HFF-Myc (cell line): ENCODE measurements at regions not wholly inside any gene's neighbourhood (a gene's known extent, or its start where the extent isn't known, plus 50 kb on each side); places are given as distances from the start of the nearest gene placed in this dataset.

Source experiments
- DNase-seq: peaks from one replicate; pipeline ENCODE4 v3.0.0-alpha.2; 2011; ENCODE audit warnings: low read depth; ENCODE audit errors: extremely low read depth
- H3K4me3 ChIP-seq: replicated peaks from 2 replicates; pipeline ENCODE4 v1.5.1; 2011; ENCODE audit warnings: low read depth, mild to moderate bottlenecking, control low read depth, low read length
- TF ChIP-seq, protein P1 (sequence below): IDR thresholded peaks from 2 replicates; pipeline ENCODE4 v1.5.1; 2012; ENCODE audit warnings: mild to moderate bottlenecking, low read depth, low read length, control low read depth; ENCODE audit errors: missing control alignments

DNA sequence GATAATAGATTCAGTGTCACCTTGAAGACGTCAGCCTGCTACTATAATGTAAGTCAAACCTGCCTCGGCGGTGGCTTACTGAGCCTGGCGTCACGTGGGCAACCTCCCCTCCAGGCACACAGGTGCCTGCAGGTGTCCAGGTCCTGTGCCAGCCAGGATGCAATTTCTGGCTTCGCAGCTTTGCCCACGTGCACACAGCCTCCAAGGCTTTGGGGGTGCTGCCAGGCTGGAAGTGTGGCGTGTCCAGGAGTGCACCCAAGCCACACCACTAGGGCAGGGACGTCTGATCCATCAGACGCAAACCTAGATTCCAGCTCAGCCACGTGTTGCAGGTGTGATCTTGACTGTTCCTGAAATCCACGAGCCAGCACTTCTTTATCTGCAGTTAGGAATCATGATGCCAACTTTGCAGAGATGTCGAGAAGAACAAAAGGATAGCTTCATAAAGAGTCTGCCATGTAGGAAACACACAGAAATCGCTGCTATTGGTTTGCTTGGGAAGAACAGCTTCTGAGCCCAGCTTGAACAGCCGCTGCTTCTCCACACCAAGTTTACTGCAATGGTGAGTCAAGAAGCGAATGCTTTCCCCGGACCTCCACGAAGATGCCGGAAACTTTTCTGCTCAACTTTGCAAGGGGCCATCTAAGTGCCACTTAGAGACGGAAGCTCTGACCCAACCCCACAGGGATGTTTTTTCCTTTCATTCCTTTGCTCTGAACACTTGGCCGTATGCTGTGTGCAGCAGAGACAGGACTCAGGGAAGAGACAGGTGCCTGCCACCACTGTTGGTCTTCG is 84.2 kb upstream of the SALL3 start:
- TF ChIP-seq, protein P1, sequence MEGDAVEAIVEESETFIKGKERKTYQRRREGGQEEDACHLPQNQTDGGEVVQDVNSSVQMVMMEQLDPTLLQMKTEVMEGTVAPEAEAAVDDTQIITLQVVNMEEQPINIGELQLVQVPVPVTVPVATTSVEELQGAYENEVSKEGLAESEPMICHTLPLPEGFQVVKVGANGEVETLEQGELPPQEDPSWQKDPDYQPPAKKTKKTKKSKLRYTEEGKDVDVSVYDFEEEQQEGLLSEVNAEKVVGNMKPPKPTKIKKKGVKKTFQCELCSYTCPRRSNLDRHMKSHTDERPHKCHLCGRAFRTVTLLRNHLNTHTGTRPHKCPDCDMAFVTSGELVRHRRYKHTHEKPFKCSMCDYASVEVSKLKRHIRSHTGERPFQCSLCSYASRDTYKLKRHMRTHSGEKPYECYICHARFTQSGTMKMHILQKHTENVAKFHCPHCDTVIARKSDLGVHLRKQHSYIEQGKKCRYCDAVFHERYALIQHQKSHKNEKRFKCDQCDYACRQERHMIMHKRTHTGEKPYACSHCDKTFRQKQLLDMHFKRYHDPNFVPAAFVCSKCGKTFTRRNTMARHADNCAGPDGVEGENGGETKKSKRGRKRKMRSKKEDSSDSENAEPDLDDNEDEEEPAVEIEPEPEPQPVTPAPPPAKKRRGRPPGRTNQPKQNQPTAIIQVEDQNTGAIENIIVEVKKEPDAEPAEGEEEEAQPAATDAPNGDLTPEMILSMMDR: no peak
- no peak for DNase-seq
- no peak overlapping the region for H3K4me3 ChIP-seq

DNA sequence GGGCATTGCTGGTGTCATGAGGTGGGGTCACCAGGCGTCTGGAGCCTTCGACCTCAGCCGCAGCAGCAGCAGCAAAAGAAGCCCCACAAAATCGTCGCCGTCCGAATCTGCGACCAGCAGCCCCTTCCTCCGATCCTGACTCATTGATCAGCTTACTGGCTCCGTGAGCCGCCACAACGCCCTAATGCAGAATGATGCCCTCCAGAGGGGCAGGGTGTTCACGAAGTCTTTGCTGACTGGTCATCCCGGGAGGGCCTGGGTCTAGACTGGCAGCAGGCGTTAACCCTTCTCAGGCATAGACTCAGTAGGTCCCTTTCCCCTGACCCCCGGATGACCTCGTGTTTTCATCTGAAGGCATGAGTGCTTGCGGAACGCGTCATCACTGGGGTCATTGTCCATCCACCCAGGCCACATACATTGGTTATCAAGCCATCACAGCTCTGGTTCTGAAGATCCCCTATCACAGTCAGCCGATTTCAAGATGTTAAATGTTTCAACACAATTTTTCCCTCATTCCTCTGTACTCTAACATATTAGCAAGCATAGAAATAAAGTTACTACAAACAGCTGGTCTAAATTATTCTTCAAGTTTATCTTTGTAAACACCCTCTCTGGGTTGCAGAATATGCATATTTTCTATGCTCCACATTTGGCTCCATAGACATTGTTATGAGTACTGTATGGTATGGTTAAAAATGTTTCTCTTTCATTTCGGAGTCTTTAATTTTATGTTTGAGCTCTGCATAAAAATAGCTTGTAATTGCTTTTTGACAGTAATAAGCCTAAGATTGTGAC is 83.3 kb upstream of the SALL3 start:
- no peak for DNase-seq
- no peak overlapping the region for H3K4me3 ChIP-seq
- TF ChIP-seq, protein P1: no peak

DNA sequence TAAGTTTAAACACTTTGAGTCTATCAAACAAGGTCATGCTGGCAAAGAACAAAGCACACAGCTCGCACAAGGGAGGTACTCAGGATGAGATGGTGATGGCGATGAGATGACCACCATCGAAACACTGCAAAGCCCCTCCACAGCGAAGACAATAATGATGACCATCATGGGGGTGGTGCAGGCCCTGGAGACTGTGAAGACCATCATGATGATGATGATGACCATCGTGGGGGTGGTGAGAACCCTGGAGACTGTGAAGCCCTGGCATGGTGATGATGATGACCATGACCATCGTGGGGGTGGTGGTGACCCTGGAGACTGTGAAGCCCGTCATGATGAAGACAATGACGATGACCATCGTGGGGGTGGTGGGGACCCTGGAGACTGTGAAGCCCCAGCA is 81.6 kb upstream of the SALL3 start:
- no peak for DNase-seq
- no peak overlapping the region for H3K4me3 ChIP-seq
- TF ChIP-seq, protein P1: no peak

DNA sequence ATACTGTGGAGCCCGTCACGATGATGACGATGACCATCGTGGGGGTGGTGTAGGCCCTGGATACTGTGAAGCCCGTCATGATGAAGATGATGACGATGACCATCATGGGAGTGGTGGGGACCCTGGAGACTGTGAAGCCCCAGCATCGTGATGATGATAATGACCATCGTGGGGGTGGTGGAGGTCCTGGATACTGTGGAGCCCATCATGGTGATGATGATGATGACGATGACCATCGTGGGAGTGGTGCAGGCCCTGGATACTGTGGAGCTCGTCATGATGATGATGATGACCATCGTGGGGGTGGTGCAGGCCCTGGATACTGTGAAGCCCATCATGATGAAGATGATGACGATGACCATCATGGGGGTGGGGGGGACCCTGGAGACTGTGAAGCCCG is 81.0 kb upstream of the SALL3 start:
- H3K4me3 ChIP-seq: no peak overlapping the region
- TF ChIP-seq, protein P1: no peak
- no peak for DNase-seq

DNA sequence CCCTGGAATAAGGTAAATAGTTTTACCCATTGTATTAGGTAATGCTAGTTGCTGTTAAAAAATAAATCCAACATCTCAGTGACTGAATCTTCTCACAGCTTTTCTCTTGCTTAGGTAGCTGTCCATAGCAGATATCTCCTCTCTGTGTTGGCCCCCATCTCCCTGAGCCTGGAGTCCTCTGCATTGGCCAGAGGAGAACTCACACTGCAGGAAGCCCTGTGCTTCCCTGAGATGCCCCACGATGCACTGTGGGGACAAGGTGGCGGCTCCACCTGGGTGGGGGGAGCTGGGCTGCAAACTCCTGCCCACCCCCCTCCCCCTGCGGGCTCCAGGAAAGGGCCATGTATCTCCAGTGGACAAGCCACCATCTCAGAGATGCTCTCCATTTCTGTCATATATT is 80.4 kb upstream of the SALL3 start:
- no peak for DNase-seq
- H3K4me3 ChIP-seq: no peak overlapping the region
- TF ChIP-seq, protein P1: no peak

DNA sequence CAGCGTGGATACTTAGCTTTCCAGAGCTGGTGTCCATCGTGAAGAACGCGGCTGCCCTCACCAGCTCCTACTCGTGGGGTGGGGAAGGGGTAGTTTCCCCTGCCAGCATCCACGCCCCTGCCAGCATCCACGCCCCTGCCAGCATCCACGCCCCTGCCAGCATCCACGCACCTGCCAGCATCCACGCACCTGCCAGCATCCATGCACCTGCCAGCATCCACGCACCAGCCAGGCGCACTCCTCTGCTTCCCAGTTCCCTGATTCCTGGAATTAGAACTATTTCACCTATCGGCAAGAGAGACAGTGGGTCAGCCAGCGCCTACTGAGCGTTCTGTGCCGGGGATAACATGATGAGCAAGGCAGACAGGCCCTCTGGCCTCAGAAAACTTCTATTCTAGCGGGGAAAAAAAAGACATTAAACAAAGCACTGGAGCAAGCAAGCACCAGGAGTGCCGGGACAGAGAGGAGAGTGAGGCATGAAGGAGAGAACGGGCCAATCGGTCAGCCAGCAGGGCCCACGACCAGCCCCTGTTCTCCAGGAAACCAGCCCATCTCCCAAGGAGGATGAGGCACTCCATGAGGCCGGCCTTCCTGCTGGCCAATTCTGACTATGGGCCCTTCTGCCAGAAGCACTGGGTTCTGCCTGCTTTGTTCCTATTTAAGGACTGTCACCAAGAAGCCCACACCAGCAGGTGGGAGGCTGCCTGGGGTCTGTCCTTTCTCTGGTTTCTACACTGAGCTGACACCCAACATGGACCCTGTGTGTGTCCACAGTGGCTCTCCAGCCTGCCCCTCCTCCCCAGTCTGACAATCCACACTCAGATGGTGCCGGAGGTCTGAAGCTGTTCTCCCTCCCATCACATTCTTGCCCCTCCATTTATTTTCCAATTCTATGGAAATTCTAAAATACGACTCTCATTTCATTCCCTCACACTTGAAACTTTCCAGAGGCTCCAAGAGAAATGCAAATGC is 78.4 kb upstream of the SALL3 start:
- no peak overlapping the region for H3K4me3 ChIP-seq
- TF ChIP-seq, protein P1: no peak
- DNase-seq: no peak
